Left colon (tissue), 2 donors: ENCODE measurements at regions not wholly inside any gene's neighbourhood (a gene's known extent, or its start where the extent isn't known, plus 50 kb on each side); places are given as distances from the start of the nearest gene placed in this dataset.
"Not testable (repeated sequence)": the region's sequence is repeated elsewhere in the genome, so short reads cannot be mapped to it uniquely, and the experiment has no call there.

Source experiments
- ATAC-seq: fragments of 200-7000 bp; cut with Tn5 transposase; one replicate; pipeline ENCODE4 v1.9.1; 2020; ENCODE audit warnings: mild to moderate bottlenecking, moderate library complexity
- DNase-seq, 2 donors: peaks; one replicate each; pipeline ENCODE4 v3.0.0-alpha.2; 2020
- intact Hi-C, 2 donors: fragments of 100-400 bp; cut with DNase I in 1 of 2; cut with micrococcal nuclease in 1 of 2; formaldehyde crosslinking; loops; one replicate each; pipeline versions ENCODE4 v1.11.2 to v1.14.0; 2022; cut with DNase I, micrococcal nuclease
- donor health status: DM: no; HTN: no; CAD: no.
- donor health status: DM: yes; HTN: yes; CAD: no.

DNA sequence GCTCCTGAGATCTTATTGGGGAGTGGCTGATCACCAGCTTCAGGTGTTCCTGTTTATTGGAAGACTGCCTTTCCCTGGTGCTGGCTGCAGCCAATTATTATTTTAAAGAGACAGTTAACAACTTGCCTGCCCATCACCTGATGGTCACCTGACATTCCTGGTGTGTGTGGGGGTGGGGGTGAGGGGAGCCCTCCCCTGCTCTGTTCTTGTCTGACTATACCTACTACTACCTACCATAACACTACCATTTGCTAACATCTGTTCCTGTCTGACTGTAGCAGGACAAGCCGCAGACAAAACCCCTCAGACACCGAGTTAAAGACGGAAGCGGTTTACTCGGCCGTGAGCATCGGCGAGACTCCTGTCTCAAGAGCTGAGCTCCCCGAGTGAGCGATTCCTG, 54.9 kb upstream of the NBPF3 start:
- DNase-seq, result no peak
- ATAC-seq, result no peak
- intact Hi-C loops, result no loop called here

DNA sequence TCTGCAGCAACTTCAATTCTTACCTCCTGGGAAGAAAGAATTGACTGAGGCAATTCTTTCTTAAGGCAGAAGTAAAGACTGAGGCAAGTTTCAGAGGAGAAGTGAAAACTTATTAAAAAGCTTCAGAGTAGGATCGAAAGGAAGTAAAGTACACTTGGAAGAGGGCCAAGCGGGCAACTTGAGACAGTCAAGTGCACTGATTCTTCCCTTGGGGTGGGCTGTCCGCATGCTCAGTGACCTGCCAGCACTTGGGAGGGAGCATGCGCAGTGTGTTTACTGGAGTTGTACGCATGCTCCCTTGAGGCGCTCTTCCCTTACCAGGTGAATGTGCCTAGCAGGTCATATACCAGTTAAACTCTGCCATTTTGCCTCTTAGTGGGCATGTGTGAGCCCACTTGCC, 55.3 kb upstream of the NBPF3 start:
- intact Hi-C loops, result no loop called here
- DNase-seq, result peak in 1 of 2 donors; percentile 22
- ATAC-seq, result no peak

DNA sequence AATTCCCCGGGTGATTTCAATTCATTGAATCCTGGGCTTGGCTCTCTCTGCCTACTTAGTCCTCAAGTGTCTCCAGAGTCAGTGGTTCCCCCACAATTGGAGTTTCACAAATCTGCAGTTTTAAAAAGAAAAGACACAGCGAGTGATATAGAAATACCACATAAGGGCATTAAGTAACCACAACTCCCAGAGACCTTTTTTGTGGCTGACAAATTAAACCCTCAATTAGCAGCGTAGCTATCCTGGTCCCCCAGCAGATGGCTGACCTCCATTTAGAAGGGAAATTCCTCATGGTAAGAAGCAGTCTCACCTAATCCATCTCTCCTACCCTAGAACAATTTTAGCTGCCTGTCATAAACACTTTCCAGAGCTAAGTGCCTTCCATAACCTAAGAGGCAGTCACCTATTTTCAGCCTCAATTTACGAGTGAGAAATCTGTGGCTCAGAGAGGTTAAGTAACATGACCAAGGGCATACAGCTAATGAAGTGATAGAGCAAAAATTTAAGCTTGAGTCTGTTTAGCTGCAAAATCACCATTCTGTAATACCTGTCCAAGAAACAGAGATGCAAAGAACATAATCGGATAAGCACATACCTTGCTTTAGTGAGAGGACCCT, 56.0 kb upstream of the NBPF3 start:
- ATAC-seq (no peak), DNase-seq (no peak)
- intact Hi-C loops, result no loop called here

DNA sequence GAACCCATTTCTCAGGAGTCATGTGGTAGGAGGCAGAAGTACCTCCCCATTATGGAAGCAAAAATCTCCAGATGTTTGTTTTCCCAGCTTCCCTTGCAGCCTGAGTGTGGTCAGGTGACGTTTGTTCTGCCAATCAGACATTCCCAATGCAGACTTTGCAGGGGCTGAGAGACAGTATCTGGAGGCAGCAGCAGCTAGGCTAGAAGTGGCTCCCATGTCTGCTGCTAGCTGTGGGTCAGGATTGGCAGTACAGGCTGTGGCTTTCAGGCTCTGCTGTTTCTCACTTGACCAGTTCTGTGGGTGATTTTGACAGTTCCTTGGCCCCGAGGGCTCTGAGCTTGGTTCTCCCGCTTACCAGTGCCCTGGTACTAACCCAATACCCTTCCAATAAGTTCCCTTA, 58.6 kb upstream of the NBPF3 start:
- DNase-seq (no peak), ATAC-seq (no peak)
- intact Hi-C loops, result no loop called here

DNA sequence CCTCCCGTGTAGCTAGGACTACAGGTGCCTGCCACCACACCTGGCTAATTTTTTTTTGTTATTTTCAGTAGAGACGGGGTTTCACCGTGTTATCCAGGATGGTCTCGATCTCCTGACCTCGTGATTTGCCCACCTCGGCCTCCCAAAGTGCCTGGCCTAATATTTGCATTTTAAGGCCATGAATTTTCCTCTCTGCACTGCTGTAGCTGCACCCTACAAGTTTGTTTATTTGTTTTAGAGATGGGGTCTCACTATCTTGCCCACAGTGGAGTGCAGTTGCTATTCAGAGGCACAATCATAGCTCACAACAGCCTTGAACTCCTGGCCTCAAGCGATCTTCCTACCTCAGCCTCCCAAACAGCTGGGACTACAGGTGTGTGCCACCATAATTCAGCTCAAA, 59.8 kb upstream of the NBPF3 start:
- intact Hi-C loops, ATAC-seq, DNase-seq: not testable (repeated sequence)

DNA sequence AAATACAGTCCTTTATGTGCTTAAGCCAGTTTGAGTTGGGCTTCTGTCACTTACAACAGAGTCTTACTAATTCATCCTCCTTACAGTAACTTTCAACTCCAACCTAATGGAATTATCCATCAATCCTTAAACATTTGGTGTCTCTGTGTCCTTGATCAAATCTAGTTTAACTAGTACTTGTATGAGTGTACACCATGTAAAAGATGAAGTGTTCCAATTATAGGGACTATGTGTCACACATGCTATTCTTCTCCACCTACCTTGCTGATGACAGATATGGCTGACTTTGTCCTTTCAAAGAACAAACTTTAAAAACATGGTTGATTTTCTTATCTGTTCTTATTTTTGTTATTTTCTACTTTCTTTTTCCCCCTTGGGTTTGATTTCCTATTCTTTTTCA, 60.4 kb upstream of the NBPF3 start:
- intact Hi-C loops, result loop anchor here in 1 of 2 donors (10.0 kb wide), 1 partner anchor 145 kb away; no protein-coding TSS in a partner anchor
- DNase-seq, result no peak
- ATAC-seq, result peak; percentile 26

DNA sequence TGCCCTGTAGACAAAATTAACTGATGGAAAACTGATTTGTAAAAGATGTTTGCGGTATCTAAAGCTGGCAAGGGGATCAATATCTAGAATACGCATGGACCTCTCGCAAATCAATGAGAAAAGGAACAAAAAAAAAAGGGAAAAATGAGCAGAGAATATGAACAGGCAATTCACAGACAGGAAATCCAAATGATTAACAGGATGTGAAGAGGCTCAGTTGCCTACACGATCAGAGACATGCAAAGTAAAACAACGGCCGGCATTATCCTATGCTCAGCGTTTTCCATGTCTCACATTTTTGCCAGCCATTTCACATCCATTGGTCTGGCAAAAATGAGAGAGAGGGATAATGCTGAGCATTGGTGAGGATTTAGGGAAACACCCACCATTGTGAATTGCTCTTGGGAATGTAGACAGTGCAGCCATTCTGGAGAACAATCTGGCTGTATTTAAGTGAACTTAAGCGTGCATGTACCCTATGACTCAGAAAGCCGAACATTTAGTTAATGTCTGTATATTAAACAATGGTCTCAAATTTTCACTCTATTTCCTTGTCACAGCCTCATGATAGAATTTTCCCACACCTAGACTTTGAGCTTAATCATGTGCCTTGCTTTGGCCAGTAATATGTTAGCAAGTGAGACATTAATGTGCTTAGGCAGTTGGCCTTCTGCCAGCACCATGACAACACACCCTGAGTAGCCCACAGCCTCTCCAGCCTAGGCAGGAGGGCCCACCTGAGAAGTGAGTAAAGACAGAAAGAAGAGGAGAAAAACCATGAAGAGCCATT, 61.0 kb upstream of the NBPF3 start:
- ATAC-seq (peak; percentile 93), DNase-seq (peak; percentile 50 to 51)
- intact Hi-C loops, result loop anchor here in 1 of 2 donors (10.0 kb wide), 1 partner anchor 144 kb away; no protein-coding TSS in a partner anchor

DNA sequence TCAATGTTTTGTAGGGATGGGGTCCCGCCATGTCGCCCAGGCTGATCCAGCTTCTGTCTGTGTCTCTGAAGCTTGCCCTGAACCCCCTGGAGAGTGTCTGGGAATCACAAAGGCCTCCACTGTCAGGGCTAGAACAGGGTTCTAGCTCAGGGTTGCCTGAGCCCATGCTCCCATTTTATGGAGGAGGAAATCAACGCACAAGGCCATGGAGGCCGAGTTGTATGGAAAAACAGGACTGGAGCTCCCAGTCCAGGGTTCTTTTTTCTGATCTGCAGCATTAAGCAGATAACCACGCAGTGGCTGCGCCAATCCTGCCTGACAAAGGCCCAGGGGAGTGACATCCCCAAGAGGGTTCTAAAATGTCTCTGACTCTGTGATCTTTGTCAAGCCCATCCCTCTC, 67.6 kb upstream of the NBPF3 start:
- no peak for ATAC-seq
- no peak for DNase-seq
- intact Hi-C loops, result loop anchor here in 1 of 2 donors (10.0 kb wide), 1 partner anchor 138 kb away; no protein-coding TSS in a partner anchor

DNA sequence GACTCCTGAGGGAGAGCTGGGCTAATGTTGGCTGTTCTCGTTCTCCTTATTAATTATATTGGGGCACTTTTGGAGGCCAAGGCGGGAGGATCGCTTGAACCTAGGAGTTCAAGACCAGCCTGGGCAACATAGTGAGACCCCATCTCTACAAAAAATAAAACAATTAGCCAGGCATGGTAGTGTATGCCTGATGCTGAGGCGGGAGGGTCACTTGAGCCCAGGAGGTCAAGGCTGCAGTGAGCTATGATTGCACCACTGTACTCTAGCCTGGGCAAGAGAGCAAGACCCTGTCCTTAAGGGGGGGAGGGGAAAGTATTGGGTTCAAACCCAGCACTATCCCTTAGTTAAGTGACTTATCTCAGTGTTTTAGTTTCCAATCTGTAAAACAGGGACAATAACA, 70.0 kb upstream of the NBPF3 start:
- DNase-seq (no peak), ATAC-seq (no peak)
- intact Hi-C loops, result loop anchor here (2.0 to 10.0 kb wide), 3 partner anchors 118 to 137 kb away; no protein-coding TSS in a partner anchor

DNA sequence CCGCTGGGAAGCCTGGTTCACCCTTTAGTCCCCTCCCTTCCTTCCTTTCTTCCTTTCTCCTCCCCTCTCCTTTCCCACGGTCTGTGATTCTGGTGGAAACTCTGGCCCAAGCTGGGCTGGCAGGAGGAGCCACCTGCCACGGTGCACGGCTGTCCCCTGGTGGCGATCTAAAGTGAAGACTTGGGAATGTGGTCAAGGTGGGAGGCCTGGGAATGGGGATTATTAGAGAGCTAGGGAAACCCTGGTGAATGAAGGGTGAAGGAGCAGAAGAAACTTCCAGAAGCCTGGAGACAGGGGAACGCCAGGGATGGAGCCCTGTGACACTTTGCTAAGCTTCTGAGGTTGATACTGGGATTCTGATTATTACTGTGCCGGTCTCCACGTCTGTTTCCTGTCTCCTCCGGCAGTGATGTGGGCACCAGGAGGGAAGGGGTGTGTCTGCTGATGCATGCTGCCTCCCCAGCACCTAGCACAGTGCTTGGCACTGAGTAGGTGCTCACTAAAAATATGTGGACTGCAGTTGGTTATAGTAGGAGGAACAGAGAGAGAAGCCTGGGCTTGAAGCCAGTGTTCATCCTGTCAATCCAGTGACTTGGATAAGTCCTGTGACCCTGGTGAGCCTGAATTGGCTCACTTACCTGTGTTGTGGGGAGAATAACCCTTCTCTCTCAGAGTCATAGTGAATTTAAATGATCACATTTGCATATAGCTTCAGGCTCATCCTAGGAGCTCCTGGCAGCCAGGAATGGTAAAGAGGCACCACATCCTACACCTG, 71.2 kb upstream of the NBPF3 start:
- ATAC-seq (peak; percentile 88), DNase-seq (peak; percentile 68 to 81)
- intact Hi-C loops, result loop anchor here (2.0 to 5.0 kb wide), 2 partner anchors 116 to 136 kb away; no protein-coding TSS in a partner anchor

DNA sequence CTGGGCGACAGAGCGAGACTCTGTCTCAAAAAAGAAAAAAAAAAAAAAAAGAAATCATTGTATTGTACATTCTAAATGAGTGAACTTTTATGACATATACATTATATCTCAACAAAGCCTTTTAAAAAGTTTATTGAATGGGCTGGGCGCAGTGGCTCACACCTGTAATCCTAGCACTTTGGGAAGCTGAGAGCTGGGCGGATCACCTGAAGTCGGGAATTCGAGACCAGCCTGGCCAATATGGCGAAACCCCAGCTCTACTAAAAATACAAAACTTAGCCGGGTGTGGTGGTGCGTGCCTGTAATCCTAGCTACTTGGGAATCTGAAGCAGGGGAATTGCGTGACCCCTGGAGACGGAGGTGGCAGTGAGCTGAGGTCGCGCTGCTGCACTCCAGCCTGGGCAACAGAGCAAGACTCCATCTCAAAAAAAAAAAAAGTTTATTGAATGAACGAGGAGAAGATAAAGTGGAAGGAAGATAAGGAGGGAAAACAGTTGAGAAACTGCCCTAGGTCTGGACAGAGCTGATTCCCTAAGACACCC, 71.9 kb upstream of the NBPF3 start:
- peak; percentile 81 for ATAC-seq
- intact Hi-C loops, result loop anchor here (2.0 to 5.0 kb wide), 2 partner anchors 116 to 135 kb away; no protein-coding TSS in a partner anchor
- peak in 1 of 2 donors; percentile 41 for DNase-seq

DNA sequence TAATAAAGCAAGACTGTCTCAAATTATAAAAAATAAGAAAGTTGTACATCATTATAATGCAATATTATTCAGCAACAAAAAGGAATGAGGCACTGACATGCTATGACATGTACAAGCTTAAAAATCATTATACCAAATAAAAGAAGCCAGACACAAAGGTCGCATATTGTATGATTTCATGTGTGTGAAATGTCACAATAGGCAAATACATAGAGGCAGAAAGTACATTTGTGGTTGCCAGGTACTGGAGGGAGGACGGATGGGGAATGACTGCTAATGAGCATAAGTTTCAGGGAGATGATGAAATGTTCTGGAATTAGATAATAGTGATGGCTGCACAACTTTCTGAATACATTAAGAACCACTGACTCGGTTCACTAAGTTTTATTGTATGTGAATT, 73.6 kb upstream of the NBPF3 start:
- intact Hi-C loops, result loop anchor here in 1 of 2 donors (5.0 kb wide), 1 partner anchor 114 kb away; no protein-coding TSS in a partner anchor
- no peak for ATAC-seq
- DNase-seq, result no peak

DNA sequence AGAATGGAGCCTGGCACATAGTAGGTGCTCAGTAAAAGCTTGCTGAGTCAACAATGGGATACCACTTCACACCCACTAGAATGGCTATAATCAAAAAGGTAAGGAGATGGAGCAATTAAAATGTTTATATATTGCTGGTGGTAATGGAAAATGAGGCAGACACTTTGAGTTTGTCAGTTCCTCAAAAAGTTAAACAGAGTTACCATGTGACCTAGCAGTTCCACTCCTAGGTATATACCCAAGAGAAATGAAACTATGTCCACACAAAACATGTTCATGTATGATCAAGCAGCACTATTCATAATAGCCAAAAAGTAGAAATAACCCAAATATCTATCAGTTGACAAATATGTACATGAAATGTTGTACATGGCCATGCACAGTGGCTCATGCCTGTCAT, 74.8 kb upstream of the ECE1 start:
- ATAC-seq (no peak), DNase-seq (no peak)
- intact Hi-C loops, result loop anchor here in 1 of 2 donors (5.0 kb wide), 1 partner anchor 113 kb away; no protein-coding TSS in a partner anchor

DNA sequence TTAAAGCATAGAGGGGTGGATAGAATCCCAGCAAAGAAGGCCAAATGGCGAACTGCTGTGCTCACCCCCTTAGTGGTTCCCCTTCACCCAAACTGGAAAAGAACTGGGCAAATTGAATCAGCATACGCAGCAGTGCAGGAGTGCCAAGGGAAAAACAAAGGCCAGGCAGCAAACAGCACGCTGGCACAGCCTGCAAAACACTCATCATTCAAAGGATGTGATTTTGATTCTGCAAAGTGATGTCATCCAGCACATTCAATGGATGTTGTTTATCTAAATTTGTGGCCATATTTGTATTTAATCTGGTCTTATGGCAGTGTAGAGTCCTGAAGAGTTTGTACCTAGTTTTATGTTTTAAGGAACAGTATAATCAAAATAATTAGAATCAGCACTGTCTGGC, 71.8 kb upstream of the ECE1 start:
- intact Hi-C loops, result no loop called here
- ATAC-seq (no peak), DNase-seq (no peak)

DNA sequence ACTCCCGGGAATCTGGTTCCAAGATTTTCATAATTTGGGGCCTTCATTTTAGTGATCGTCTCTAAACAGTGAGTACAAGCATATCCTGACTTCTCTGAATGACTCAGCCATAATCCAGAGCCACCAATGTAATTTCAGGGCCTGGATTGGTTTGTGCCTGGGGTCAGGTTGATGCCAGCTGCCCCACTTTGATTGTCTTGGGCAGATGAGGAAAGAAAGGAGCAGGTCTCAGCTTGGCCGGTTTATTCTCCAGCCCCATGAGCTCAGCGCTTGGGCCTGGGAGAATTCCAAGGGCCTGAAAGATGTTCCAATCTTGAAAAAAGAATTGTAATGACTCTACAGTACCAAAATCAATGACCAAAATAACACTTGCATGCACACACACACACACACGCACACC, 71.2 kb upstream of the ECE1 start:
- intact Hi-C loops, result no loop called here
- no peak for ATAC-seq

DNA sequence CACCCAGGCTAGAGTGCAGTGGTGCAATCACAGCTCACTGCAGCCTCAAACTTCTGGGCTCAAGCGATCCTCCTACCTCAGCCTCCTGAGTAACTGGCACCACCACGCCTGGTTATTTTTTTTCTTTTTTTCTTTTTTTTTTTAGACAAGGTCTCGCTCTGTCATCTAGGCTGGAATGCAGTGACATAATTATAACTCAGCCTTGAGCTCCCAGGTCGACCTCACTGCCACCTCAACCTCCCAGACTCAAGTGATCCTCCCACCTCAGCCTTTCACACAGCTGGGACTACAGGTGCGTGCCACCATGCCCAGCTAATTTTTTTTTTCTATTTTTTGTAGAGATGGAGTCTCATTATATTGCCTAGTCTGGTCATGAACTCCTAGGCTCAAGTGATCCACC, 66.9 kb upstream of the ECE1 start:
- DNase-seq, result no peak
- ATAC-seq, result no peak
- intact Hi-C loops, result no loop called here

More for the DNA sequence above, 71.2 kb upstream of the ECE1 start:
- DNase-seq, result no peak

DNA sequence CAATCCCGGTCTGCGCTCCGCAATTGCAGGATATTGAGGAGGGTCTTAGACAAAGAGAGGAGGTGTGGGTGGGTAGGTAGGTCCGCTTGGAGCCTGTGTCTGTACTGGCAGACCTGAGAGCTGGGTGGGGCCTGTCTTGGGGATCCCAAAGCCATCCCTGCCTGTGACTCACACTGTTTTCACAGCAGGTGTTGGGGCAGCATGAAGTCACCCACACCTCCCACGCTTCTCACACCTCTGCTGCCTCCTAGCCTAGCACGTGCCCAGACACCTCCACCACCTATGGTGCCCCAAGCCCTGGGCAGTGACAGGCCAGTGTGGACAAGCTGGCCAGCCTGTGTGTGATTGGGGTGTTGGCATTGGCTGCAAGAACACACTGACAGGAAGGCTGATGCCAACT, 65.7 kb upstream of the ECE1 start:
- DNase-seq, result no peak
- intact Hi-C loops, result no loop called here
- ATAC-seq, result no peak

DNA sequence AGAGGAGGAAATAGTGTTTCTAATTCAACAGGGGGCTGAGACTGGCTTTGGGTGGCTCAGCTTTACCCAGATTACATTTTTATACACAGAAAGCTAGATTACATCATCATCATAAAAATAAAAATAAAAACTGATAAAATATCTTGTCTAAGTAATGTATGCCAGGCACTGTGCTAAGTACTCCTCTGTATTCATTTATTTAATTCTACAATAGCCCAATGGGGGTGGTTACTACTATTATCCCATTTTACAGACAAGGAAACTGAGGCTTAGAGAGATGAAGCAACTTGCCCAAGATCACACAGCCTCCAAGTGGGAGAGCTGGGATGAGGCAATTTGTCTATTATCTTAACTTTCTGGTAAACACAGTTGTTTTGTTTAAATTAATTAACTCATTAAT, 62.3 kb upstream of the ECE1 start:
- ATAC-seq (no peak), DNase-seq (no peak)
- intact Hi-C loops, result no loop called here

DNA sequence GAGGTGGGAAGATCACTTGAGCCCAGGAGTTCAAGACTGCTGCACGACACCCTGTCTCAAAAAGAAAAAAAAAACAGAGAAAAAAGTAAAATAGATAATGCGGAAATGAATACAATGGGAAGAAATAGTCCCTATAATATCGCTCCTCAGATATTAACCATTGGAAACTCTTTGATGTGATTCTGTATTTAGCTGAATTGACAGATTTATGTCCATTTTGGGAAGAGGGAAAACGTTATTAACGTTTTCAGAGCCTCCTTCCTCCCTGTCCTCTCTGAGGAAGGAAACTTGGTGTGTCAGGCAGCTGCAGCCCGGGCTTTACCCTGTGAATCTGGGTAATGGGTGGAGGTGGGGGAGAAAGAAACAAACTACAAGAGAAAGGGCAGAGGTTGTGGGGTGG, 61.6 kb upstream of the ECE1 start:
- ATAC-seq (no peak), DNase-seq (no peak)
- intact Hi-C loops, result no loop called here
